DMS 273 treated with DMSO at 0.1 percent for 48 hours (cell line): ENCODE measurements at regions not wholly inside any gene's neighbourhood (a gene's known extent, or its start where the extent isn't known, plus 50 kb on each side); places are given as distances from the start of the nearest gene placed in this dataset.

Experiments used
- DNase-seq: peaks from one replicate; lab custom pipeline; 2025; lab: John Stamatoyannopoulos, UW

DNA sequence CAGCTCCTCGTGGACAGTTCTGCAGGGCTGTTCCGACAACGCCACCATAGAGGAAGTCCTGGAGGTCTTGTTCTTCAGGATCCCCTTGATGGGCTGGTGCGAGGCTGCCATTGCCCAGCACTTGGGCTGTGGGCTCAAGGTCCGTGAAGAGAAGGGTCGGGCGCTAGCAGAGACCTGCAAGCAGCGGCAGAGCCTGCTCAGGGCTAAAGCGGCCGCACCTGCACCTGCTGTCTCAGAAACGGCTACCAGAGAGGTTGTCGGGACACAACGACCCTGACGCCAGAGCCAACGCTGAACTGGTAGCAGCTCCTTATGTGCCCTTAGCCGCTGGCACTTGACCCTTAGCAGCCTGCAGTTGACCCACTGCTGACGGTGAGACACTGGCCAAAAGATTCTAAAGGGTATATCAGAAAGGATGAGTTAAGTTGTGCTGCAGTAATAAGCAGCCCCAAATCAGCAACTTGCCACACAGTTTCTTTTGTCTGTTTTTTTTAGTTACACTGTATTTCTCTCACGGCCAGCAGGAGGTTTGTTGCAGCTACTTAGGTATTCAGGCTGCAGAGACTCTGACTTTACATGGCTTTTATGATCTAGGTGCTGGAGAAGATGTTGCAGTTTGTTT is 55.5 kb upstream of the ST6GAL2 start:
- no peak for DNase-seq

DNA sequence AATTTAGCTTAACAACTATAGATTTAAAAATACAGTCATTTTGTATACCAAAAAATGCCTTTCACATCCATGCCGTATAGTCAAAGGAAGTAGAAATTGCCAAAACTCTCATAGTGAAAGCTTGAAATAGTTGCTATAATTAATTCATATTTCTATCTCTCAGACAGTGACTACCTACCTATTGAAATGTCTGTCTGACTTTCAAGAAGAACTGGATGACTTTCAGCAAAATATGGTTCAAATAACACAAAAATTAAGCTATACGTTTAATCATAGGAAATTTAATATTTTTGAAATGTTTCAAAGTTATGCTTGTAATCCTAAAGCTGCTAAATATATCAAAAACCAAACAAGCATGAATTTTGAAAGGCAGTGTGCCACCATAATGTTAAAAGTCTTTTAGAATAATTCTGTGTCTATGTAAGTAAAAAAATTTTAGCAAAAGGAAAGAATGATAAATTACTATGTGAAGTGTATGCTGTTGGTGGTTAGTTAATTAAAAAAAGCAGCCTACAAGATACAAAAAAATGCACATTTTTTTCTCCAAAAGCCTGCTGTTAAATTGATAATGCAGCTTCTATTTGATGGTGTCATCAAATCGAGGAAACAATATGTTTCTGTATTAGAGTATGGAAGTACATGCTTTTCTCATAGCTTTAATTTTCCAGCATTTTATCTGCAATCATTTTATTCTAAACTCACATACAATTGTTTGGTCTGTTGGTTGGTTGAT is 57.7 kb upstream of the ST6GAL2 start:
- no peak for DNase-seq

DNA sequence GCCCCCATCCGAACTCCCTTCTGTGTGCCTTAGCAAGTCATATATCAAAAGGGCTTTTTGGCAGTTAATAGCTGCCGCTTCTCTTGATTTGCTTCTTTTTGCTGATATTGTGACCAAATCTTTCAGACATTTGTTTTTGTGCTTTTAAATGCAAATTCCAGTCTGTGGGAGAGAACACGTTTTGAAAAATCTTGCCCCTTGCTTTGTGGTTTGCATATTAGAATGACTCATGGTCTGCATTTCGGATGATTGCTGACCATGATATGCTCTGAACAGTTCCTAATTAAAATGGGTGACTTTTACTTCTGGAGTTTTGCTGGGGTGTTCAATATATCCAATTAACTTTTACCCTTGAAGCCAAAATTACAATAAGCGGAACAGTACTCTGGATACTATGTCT is 58.2 kb upstream of the ST6GAL2 start:
- DNase-seq, result no peak

DNA sequence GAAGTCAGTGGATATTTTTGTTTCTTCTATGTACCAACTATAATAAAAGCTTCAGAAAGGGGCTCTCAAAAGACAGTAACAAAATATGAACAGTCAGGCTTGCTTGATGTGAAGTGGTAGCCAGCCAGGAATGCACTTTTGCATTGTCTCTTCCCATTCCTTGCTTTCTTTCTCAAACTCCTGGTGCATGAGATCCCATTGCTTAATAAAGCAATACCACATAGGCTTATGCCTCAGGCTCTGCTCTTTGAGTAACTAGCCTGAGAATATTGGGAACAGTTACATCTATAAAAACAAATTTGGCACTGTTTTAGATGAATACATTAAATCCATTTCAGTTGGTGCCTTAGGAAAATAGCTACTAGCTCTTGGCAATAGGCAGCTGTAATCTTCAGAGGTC is 62.6 kb upstream of the ST6GAL2 start:
- DNase-seq, result no peak

DNA sequence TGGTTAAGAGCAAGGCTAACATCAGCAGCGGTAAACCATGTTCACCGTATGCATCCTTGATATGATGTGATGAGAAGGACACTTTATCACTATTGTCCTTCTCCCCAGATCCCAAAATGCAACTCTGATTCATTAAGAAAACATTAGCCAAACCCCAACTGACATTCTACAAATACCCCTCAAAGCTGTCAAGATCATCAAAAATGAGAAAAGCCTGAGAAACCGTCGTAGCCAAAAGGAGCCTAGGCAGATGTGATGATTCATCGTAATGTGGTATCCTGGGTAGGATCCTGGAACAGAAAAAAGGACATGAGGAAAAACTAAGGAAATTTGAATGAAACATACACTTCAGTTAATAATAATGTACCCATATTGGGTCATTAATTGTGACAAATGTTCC is 67.3 kb upstream of the ST6GAL2 start:
- no peak for DNase-seq

DNA sequence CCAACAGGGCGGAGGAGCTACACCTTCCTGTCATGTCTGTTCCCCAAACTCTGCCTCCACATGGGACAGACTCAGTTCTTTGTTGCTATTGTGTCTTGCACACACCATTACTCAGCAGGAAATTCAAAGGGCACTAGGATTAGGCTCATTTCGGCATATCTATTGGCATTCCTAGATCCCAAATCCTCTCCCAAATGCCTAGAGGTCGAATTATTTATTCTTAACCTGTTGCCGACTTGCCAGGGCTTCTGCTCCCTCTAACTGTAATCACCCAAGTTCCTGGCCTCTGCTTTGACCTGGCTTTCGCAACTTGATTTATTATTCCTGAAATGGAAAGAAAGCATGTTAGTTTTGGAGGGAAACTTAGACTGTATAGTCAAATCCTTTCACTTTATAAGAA is 67.8 kb upstream of the ST6GAL2 start:
- no peak for DNase-seq

DNA sequence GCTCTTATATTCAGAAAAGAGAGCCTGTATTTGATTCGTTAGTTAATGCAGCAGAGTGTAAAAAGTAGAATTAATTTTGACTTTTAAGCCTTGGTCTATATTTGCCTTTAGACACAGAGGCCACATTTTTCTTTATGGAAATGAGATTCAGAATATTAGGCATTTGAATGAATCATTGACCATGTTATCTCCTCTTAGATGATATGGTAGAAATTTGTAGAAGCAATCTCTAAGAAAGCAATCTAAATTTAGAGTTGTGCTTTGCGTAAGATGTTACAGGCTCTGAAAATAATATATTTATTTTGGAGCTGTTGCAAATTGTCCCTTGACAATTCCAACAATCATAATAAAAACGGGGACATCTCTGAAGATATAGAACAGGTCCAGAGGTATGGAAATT is 68.3 kb upstream of the ST6GAL2 start:
- no peak for DNase-seq

DNA sequence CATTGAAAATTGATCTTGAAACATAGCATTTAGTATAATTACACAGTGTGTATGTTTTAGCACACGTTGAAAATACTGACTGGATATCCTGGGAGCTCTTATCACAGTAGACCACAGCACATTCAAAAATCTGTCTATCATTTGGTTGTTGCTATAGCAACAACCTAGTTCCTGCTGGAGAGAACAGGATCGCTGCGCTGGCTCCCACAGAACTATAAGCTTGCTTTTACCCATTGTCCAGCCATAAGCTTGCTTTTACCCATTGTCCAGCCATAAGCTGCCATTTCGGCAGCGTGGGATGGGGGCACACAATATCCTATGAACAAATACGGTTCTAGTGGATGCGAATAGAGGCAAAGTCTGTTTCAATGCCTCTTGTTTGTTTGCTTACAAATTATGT is 70.4 kb upstream of the ST6GAL2 start:
- DNase-seq, result no peak

DNA sequence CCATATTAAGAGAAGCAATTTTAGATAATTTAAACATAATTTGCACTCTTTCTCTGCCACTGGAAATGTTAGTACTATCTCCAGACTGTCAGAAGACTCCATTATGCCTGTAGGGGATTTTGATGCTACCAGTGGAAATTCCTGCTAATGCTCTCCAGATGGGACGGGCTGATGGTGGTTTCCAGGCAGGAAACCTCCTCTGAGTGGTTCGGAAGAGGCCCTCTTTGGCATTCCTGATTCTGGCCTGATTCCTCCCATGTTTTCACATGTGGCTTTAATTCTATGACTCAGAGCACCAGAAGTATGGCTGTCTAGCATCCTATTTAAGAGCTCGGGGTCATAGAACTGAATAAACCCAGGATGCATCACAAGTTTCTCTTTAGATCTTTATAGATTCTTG is 70.9 kb upstream of the ST6GAL2 start:
- DNase-seq, result peak; percentile 24

DNA sequence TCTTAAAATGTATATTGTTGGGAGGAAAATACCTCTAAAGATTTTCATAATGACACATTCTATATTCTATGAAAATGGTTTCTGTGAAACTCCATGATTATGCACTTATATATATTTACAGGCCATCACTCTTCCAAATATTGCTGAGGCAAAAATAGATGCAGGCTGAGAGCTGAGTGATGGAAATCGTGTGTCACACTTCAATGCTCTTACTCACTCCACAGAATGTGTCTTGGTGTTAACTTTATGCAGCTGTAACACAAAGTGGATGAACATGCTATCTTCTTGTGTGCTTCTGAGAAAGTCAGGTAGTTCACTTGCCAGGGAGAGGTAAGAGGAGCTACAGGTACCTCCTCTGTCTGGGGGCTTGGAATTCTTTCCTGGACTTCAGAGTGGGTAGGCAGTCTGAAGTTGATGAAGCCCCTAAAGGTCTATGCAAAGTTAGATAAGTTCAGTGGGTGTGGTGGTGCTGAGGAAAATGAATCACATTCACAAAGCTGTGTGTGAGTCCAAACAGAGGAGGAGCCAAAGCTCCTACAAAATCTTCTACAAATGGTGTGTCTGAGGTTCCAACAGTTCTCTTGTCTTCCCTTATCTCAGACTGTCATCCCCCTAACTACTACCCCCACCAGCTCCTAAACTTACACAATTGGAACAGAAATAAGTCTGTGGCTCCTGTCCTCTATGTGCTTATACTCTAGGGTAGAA is 74.2 kb upstream of the ST6GAL2 start:
- no peak for DNase-seq

DNA sequence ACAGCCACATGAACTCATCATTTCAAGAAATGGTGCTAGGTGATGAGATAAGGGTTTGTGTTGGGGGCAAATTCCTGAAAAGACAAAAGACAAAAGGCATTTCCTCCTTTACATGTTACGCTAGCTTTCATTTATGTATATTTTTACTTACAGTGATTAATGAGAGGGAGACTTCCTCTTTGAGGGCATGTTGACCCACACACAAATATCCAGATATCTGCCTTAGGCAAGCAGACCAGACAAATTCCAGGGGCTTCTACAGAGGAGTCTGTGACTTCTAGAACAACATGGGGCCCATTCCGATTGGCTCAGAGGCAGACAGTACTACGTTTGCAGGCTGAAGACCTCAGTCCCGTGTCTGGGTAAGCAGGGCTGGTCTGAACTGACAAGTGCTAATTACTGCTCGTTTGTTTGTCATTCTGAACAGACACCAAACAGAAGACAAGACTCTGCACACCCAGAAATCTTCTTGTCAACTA is 74.8 kb upstream of the ST6GAL2 start:
- DNase-seq, result no peak

DNA sequence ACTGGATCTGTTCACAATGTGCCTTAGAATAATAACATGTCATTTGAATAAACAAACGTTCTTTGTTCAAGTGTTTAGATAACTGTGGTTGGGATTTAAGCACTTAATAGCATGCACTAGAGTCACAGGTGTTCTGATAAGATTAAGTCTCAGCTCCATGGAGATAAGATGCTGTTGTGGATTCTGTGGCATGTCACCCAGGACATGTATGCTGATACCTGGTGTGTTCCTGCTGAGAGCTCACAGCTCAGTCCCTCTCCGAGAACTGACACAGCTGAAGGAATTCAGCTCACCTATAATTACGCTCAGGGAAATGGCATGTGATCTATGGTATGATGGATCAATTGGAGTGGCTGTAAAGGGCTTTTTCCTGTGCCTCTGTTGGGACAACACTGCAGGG is 75.4 kb upstream of the ST6GAL2 start:
- DNase-seq, result no peak

DNA sequence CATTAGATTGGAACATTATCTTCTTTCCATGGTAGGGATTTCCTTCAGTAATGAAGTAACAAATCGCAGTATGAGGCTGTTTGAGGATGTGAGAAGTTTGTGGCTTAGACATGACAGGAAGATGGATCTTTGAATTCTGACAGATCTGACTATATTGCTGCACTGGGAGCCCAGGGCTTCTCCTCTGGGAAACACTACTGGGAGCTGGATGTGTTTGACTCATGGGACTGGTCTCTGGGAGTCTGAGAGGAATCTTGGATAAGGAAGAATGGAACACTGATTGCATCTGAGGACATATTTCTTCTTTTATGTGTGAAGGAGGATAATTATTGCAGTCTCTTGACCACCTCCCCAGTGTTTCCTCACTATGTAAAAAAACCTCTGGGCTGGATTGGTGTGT is 77.2 kb upstream of the ST6GAL2 start:
- DNase-seq, result no peak

DNA sequence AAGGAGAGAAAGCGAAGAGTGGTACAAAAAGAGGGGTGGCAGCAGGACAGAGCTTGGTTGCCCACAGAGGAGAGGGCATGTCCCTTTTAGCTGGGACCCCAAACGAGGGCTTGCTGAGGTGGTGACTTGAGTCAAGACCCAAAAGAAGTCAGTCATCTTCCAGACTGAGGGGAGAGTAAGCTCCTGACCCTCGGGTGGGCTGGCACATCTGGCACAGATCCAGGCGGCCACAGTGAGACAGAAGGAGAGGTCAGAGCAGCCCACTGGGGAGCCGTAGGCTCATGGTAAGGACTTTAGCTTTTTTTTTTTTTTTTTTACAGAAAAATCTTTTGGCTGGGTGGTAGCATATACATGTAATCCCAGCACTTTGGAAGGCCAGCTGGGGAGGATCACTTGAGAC is 77.9 kb upstream of the ST6GAL2 start:
- DNase-seq, result no peak

DNA sequence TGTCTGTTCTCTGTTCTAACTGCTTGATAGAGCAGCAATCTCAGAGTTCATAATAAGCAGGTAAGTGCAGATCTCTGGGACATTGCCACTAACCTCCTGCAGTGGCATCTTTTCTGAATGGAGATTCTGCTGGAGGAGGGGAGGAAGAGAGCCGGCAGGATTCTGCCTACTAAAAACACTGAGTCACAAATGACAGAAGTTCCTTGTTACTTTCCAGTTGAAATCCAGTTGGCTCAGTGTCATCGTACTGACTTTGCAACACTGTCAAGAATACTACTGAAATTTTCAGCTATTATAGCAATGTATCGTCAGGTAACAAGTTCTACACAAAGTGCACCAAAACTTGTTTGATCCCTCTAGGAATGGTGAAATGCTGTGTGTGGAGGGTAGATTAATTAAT is 79.6 kb upstream of the ST6GAL2 start:
- DNase-seq, result no peak

DNA sequence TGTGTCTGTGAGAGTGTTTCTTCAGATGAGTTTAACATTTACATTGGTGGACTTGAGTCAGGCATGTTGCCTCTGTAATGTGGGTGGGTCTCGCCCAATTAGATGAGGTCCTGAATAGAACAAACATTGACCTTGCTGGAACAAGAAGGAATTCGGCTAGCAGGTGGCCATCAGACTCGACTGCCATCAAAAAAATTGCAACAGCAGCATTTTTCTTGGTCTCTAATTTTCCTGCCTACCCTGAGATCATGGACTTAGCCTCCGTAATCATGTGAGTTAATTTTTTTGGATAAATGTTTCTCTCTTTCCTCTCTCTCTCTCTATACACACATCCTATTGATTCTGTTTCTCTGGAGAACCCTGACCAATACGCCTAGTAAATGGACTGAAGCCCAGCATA is 83.8 kb upstream of the ST6GAL2 start:
- no peak for DNase-seq

DNA sequence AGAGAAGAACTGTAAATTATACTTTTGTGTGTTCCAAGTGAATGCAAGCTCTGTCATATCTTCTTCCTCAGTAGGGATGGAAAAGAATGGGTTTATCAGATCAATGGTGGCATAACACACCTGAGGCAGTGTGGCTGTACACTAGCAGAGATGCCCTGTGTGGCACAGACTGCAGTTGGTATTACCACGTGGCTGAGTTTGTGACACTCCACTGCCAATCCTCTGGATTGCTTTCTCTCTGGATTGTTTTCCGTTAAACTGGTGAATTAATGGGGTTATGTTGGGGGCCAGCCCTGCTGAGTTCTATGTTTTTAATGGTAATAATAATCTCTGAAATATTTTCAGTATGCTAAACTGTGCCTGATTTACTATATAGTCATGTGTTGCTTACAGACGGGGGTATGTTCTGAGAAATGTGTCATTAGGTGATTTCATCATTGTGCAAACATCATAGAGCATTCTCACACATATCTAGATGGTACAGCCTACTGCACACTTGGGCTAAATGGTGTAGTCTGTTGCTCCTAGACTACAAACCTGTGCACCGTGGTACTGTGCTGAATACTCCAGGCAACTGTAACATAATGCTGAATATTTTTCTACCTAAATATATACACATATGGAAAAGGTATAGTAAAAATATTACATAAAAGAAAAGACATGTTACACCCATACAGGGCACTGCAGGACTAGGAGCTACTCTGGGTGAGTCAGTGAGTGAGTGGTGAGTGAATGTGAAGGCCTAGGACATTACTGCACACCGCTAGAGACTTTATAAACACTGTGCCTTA is 84.7 kb upstream of the ST6GAL2 start:
- DNase-seq, result no peak

DNA sequence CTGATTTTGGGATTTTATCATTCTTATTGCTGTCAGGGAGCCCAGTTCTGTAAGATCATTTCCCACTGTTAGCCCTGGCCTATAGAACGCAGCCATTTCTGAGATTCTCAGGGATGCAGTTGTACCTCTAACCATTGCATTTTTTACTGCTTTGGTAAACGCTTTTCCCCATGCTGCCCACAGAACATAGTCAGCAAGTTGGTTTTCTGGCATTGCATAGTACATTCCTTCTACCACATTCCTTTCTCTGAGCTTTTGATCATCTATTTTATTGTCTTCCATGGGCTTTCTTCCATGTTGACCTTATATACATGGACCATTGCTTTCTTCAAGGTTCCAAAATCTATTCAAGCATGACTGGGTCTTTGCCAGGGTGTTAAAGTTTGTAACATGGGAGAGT is 86.8 kb upstream of the ST6GAL2 start:
- no peak for DNase-seq

DNA sequence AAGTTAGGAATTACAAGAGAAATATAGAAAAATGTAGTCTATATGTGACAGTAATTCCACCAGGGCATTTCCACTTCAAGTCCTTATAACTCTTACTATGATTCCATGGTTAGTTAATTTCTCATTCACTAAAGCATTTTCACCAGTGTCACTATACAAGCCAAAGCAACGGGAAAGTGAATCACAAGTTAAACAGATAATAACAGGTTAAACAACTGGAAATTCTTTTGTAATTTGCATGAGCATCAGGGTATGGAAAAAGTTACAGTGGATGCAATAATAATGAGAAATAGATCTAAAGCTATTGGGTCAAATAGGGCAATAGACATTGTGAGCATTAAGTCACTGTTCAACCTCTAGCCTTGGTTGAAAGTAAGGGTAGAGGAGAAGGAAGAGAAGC is 88.9 kb upstream of the ST6GAL2 start:
- DNase-seq, result no peak

DNA sequence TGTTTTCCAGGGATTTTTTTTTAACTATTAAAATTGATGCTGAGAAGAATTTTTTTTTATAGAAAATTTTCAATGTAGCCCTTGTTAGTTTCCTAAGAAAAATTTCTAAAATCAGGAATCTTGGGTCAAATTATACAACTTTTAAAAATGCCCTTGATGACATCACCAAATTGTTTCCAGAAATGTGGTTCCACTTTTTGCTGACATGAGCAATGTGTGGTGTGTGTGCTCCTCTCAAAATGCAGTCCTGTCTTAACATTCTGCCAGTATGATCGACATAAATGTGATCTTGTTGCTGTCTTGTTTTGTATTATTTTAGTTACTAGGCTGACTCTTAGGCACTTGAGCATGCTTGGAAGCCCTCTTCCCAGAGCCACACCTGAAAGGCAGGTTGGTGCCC is 89.7 kb upstream of the ST6GAL2 start:
- DNase-seq, result no peak

DNA sequence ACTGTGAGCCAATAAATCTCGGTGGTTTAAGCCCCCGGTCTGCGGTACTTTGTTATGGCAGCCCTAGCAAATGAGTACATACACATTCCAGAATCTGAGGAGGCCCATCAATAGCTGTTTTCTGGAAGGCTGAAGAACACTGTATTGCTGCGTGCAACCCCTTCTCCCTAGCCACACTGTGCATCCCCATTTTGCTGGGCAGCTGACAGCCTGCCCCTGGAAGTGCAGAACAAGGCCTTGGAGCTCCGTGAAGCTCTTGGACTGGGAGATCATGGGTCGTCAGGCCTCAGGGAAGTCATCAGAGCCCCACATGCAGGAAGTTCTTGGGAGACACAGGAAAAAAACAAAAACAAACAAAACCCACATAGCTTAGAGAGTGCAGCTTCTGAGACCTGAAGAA is 90.6 kb upstream of the ST6GAL2 start:
- DNase-seq, result no peak

DNA sequence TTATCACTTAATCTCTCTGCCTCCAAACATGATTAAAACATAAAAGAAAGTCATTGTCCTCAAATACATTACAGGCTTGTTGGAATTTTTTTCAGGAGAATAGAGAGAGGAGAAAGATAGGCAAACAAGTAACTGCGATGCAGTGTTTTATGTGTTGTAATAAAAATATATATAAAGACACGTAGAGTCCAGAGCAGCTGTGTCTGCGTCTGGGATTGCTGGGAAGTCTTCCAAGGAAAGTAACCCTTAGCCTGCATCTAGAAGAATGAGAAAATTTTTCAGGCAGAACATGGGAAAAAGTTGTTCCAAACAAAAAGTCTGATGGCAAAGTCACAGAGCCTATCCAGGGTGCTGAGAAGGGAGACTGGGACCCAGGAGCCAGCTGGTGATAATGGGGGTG is 91.8 kb upstream of the ST6GAL2 start:
- no peak for DNase-seq

DNA sequence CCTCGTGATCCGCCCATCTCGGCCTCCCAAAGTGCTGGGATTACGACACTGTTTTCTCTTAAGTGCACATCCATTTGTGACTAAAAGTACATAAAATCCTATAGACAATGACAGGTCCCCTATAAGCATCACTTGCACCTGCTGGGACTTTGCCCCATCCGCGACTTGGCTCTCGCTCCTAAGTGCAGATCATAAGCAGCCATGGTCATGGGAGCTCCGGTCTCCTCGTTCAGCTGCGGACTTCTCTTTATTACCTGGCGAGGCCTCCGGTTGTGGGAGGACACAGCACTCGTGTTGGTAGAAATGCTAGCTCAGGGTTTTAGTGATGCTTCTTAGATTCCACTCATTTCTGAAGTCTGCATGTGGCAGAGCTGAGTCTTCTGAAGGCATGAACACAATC is 92.7 kb upstream of the ST6GAL2 start:
- DNase-seq, result no peak
